GM23248 (cell line): ENCODE measurements at regions not wholly inside any gene's neighbourhood (a gene's known extent, or its start where the extent isn't known, plus 50 kb on each side); places are given as distances from the start of the nearest gene placed in this dataset.
A peak's percentile ranks its signal among the peaks of the same experiment; 100 is the strongest.

ENCODE experiments used
- DNase-seq: peaks from one replicate; pipeline ENCODE4 v3.0.0-alpha.2; 2015
- H2AFZ ChIP-seq: fragments of 200-600 bp; sonication (generic); 2 replicates; pipeline ENCODE4 v1.6.1; 2016; ENCODE audit warnings: antibody characterized with exemption
- H3F3A ChIP-seq: fragments of 200-600 bp; sonication (generic); 2 replicates; pipeline ENCODE4 v1.6.1; 2016; ENCODE audit warnings: mild to moderate bottlenecking, antibody characterized with exemption, mixed run types; ENCODE audit not compliant: insufficient read depth
- H3K27ac ChIP-seq: fragments of 200-600 bp; sonication (generic); 2 replicates; pipeline ENCODE4 v1.5.1; 2016; ENCODE audit warnings: mild to moderate bottlenecking
- H3K27me3 ChIP-seq: fragments of 200-600 bp; sonication (generic); replicated peaks from 2 replicates; pipeline ENCODE4 v1.6.1; 2016; ENCODE audit warnings: mild to moderate bottlenecking; ENCODE audit not compliant: insufficient read depth
- H3K36me3 ChIP-seq: fragments of 200-600 bp; sonication (generic); 2 replicates; pipeline ENCODE4 v1.6.1; 2016; ENCODE audit warnings: low read depth, mild to moderate bottlenecking
- H3K4me1 ChIP-seq: fragments of 200-600 bp; sonication (generic); 2 replicates; pipeline ENCODE4 v1.6.1; 2016; ENCODE audit warnings: mild to moderate bottlenecking; ENCODE audit not compliant: insufficient read depth
- H3K4me2 ChIP-seq: fragments of 200-600 bp; sonication (generic); one replicate; pipeline ENCODE4 v1.6.1; 2016; ENCODE audit warnings: mild to moderate bottlenecking; ENCODE audit not compliant: unreplicated experiment
- H3K4me3 ChIP-seq: fragments of 200-600 bp; sonication (generic); 2 replicates; pipeline ENCODE4 v1.5.1; 2016; ENCODE audit warnings: mild to moderate bottlenecking
- H3K79me2 ChIP-seq: fragments of 200-600 bp; sonication (generic); 2 replicates; pipeline ENCODE4 v1.6.1; 2016; ENCODE audit warnings: mild to moderate bottlenecking; ENCODE audit not compliant: insufficient read depth
- H3K9ac ChIP-seq: fragments of 200-600 bp; sonication (generic); 2 replicates; pipeline ENCODE4 v1.6.1; 2016; ENCODE audit warnings: mild to moderate bottlenecking
- H3K9me2 ChIP-seq: fragments of 200-600 bp; sonication (generic); 2 replicates; pipeline ENCODE4 v1.6.1; 2016; ENCODE audit warnings: mixed run types, mild to moderate bottlenecking, moderate library complexity; ENCODE audit not compliant: insufficient read depth
- H3K9me3 ChIP-seq: fragments of 200-600 bp; sonication (generic); one replicate; pipeline ENCODE4 v1.6.1; 2017; ENCODE audit warnings: low read depth
- H4K20me1 ChIP-seq: fragments of 200-600 bp; sonication (generic); 2 replicates; pipeline ENCODE4 v1.6.0; 2016; ENCODE audit not compliant: insufficient read depth
- EZH2 ChIP-seq: fragments of 200-600 bp; sonication (generic); IDR thresholded peaks from 2 replicates; pipeline ENCODE4 v1.6.1; 2018; ENCODE audit warnings: antibody characterized with exemption, mild to moderate bottlenecking; ENCODE audit not compliant: insufficient read depth, poor library complexity, severe bottlenecking
- EZH2phosphoT487 ChIP-seq: fragments of 200-600 bp; sonication (generic); IDR thresholded peaks from 2 replicates; pipeline ENCODE4 v1.6.1; 2018; ENCODE audit warnings: antibody characterized with exemption, moderate library complexity, mild to moderate bottlenecking, low read depth; ENCODE audit not compliant: insufficient read depth
- WGBS, 2 experiments: methylation state at CpG; one replicate each; pipeline ENCODE4 v1.1.6; 2015 to 2017; ENCODE audit warnings: low lambda C conversion rate in 2 of 2, low coverage in 1 of 2; ENCODE audit errors: missing lambda C conversion rate in 2 of 2; 5-methylcytosine and 5-hydroxymethylcytosine counted together
- in situ Hi-C: fragments of 300-500 bp; cut with MboI; formaldehyde crosslinking; loops from 2 replicates; pipeline ENCODE4 v1.15.0; 2020

- Histone ChIP-seq H3K79me2 (no peaks in the 10 kb centered on the region), H3K9ac (no peak overlapping the region), H3K27me3 (no peaks in the 10 kb centered on the region), H3F3A (no peaks in the 10 kb centered on the region), H4K20me1 (no peaks in the 10 kb centered on the region), H3K36me3 (no peaks in the 10 kb centered on the region), H3K9me2 (no peaks in the 10 kb centered on the region), H3K4me1 (no peaks in the 10 kb centered on the region), H2AFZ (no peak overlapping the region), H3K4me2 (no peak overlapping the region), H3K4me3 (no peak overlapping the region), H3K9me3 (no peaks in the 10 kb centered on the region), H3K27ac (no peak overlapping the region)
- in situ Hi-C loops: no loop called here
- TF ChIP-seq EZH2: no peak
- no peak for TF ChIP-seq EZH2phosphoT487
- no peak for DNase-seq
- WGBS, 2 experiments: 94 to 97% methylated on average over 2 of the region's 2 CpGs
Observed at GRCh38 chr3:23747841-23748240, 57.9 kb upstream of the UBE2E1 start.

GRCh38 chr3:23748398-23749110 is 57.2 kb upstream of the UBE2E1 start:
- no peak overlapping the region for H2AFZ ChIP-seq
- no peak overlapping the region for H3K27ac ChIP-seq
- H3K9ac ChIP-seq: no peak overlapping the region
- no peaks in the 10 kb centered on the region for H3K36me3 ChIP-seq
- no peaks in the 10 kb centered on the region for H3K9me2 ChIP-seq
- no peaks in the 10 kb centered on the region for H3F3A ChIP-seq
- H4K20me1 ChIP-seq: no peaks in the 10 kb centered on the region
- no peaks in the 10 kb centered on the region for H3K27me3 ChIP-seq
- TF ChIP-seq EZH2phosphoT487 (no peak), EZH2 (no peak)
- no peaks in the 10 kb centered on the region for H3K79me2 ChIP-seq
- no peak overlapping the region for H3K4me3 ChIP-seq
- 81% methylated on average over 4 of the region's 4 CpGs for WGBS, 2 experiments
- H3K4me2 ChIP-seq: no peak overlapping the region
- no peaks in the 10 kb centered on the region for H3K4me1 ChIP-seq
- in situ Hi-C loops: no loop called here
- H3K9me3 ChIP-seq: no peaks in the 10 kb centered on the region
- DNase-seq: peak; percentile 64

- no peak overlapping the region for H2AFZ ChIP-seq
- H3K27me3 ChIP-seq: no peaks in the 10 kb centered on the region
- H3K4me2 ChIP-seq: no peak overlapping the region
- DNase-seq: no peak
- TF ChIP-seq EZH2 (no peak), EZH2phosphoT487 (no peak)
- H3K36me3 ChIP-seq: no peaks in the 10 kb centered on the region
- in situ Hi-C loops: no loop called here
- H3K4me3 ChIP-seq: no peak overlapping the region
- no peak overlapping the region for H3K27ac ChIP-seq
- H3K9ac ChIP-seq: no peak overlapping the region
- WGBS, 2 experiments: 65 to 68% methylated on average over 4 of the region's 4 CpGs
- no peaks in the 10 kb centered on the region for H4K20me1 ChIP-seq
- H3K4me1 ChIP-seq: no peaks in the 10 kb centered on the region
- no peaks in the 10 kb centered on the region for H3F3A ChIP-seq
- no peaks in the 10 kb centered on the region for H3K79me2 ChIP-seq
- H3K9me2 ChIP-seq: no peaks in the 10 kb centered on the region
- no peaks in the 10 kb centered on the region for H3K9me3 ChIP-seq
Observed at GRCh38 chr3:23749609-23750008, 56.1 kb upstream of the UBE2E1 start.

- Histone ChIP-seq H3K9ac (no peak overlapping the region), H3K9me2 (no peaks in the 10 kb centered on the region), H3F3A (no peaks in the 10 kb centered on the region), H2AFZ (no peak overlapping the region), H3K9me3 (no peaks in the 10 kb centered on the region), H3K4me3 (no peak overlapping the region), H3K4me1 (no peaks in the 10 kb centered on the region), H3K36me3 (no peaks in the 10 kb centered on the region), H3K4me2 (no peak overlapping the region), H3K27ac (no peak overlapping the region), H3K27me3 (no peaks in the 10 kb centered on the region), H4K20me1 (no peaks in the 10 kb centered on the region), H3K79me2 (no peaks in the 10 kb centered on the region)
- no peak for DNase-seq
- in situ Hi-C loops: no loop called here
- WGBS, 2 experiments: 56 to 57% methylated on average over 11 of the region's 11 CpGs
- TF ChIP-seq EZH2phosphoT487 (no peak), EZH2 (no peak)
Observed at GRCh38 chr3:23750573-23751210, 55.1 kb upstream of the UBE2E1 start.
